Mesendoderm (in vitro differentiated cells): ENCODE measurements at regions not wholly inside any gene's neighbourhood (a gene's known extent, or its start where the extent isn't known, plus 50 kb on each side); places are given as distances from the start of the nearest gene placed in this dataset.
"Not testable (repeated sequence)": the region's sequence is repeated elsewhere in the genome, so short reads cannot be mapped to it uniquely, and the experiment has no call there.

Experiments
- DNase-seq: peaks from one replicate; pipeline ENCODE4 v3.0.0; 2013
- H2AK5ac ChIP-seq: 2 replicates; pipeline ENCODE4 v1.6.1; 2013; ENCODE audit warnings: low read length, inconsistent platforms
- H2BK120ac ChIP-seq: 2 replicates; pipeline ENCODE4 v1.6.1; 2013; ENCODE audit warnings: low read depth, mild to moderate bottlenecking, low read length, moderate library complexity, mixed read lengths
- H2BK15ac ChIP-seq: replicated peaks from 2 replicates; pipeline ENCODE4 v1.6.1; 2013; ENCODE audit warnings: low read depth, mild to moderate bottlenecking, moderate library complexity
- H2BK5ac ChIP-seq: 2 replicates; pipeline ENCODE4 v1.6.1; 2013; ENCODE audit warnings: low read length, inconsistent platforms
- H3K18ac ChIP-seq: 2 replicates; pipeline ENCODE4 v1.6.1; 2013; ENCODE audit warnings: mild to moderate bottlenecking, low read length, mixed read lengths
- H3K23ac ChIP-seq: one replicate; pipeline ENCODE4 v1.6.1; 2013; ENCODE audit warnings: low read length
- H3K27ac ChIP-seq: 2 replicates; pipeline ENCODE4 v1.5.1; 2013; ENCODE audit warnings: low read depth, mild to moderate bottlenecking, inconsistent platforms, low read length, moderate library complexity
- H3K27me3 ChIP-seq: 2 replicates; pipeline ENCODE4 v1.6.1; 2013; ENCODE audit warnings: low read length, control low read depth, mild to moderate bottlenecking, inconsistent platforms; ENCODE audit not compliant: insufficient read depth, poor library complexity
- H3K36me3 ChIP-seq: 2 replicates; pipeline ENCODE4 v1.6.1; 2013; ENCODE audit warnings: low read length, inconsistent platforms; ENCODE audit not compliant: control insufficient read depth, insufficient read depth
- H3K4ac ChIP-seq: one replicate; pipeline ENCODE4 v1.6.1; 2013; ENCODE audit warnings: low read depth, mild to moderate bottlenecking, low read length, moderate library complexity
- H3K4me1 ChIP-seq: 2 replicates; pipeline ENCODE4 v1.6.1; 2013; ENCODE audit warnings: low read depth, low read length, inconsistent platforms; ENCODE audit not compliant: control insufficient read depth
- H3K4me2 ChIP-seq: 2 replicates; pipeline ENCODE4 v1.6.1; 2013; ENCODE audit warnings: low read length
- H3K4me3 ChIP-seq: 2 replicates; pipeline ENCODE4 v1.5.1; 2013; ENCODE audit warnings: mild to moderate bottlenecking, low read length
- H3K56ac ChIP-seq: one replicate; pipeline ENCODE4 v1.6.1; 2013; ENCODE audit warnings: low read length
- H3K79me1 ChIP-seq: 2 replicates; pipeline ENCODE4 v1.6.1; 2013; ENCODE audit warnings: low read length, inconsistent platforms
- H3K79me2 ChIP-seq: 2 replicates; pipeline ENCODE4 v1.6.1; 2013; ENCODE audit warnings: mild to moderate bottlenecking, low read length; ENCODE audit not compliant: control insufficient read depth, insufficient read depth
- H3K9ac ChIP-seq: 2 replicates; pipeline ENCODE4 v1.6.1; 2013; ENCODE audit warnings: low read length, inconsistent platforms
- H4K5ac ChIP-seq: one replicate; pipeline ENCODE4 v1.6.1; 2013; ENCODE audit warnings: low read length
- H4K8ac ChIP-seq: one replicate; pipeline ENCODE4 v1.6.1; 2013; ENCODE audit warnings: low read depth, mild to moderate bottlenecking, control low read depth, low read length, moderate library complexity
- WGBS: extraction: QIAGEN DNeasy Blood & Tissue Kit; methylation state at CpG from one replicate; pipeline ENCODE4 v1.1.7; 2013; ENCODE audit warnings: low lambda C conversion rate, missing lambda C conversion rate; ENCODE audit not compliant: insufficient coverage; ENCODE audit errors: extremely low coverage; 5-methylcytosine and 5-hydroxymethylcytosine counted together

- not testable (repeated sequence) for H2AK5ac ChIP-seq, H2BK120ac ChIP-seq, H3K23ac ChIP-seq, H3K4me2 ChIP-seq, H3K4me1 ChIP-seq, H3K56ac ChIP-seq, H3K27ac ChIP-seq, H4K8ac ChIP-seq, H2BK15ac ChIP-seq, H3K79me1 ChIP-seq, H3K27me3 ChIP-seq, H3K4me3 ChIP-seq, H3K36me3 ChIP-seq, H2BK5ac ChIP-seq, H3K4ac ChIP-seq, H4K5ac ChIP-seq, H3K18ac ChIP-seq, H3K79me2 ChIP-seq, H3K9ac ChIP-seq
- peak; percentile 31 for DNase-seq
- no CpG with 5 or more reads among the region's 4 CpGs for WGBS
Observed at GRCh38 chr2:41210030-41210429, 758.1 kb upstream of the SLC8A1 start.

GRCh38 chr2:41216978-41217377 lies 765.1 kb upstream of the SLC8A1 start:
- no peak overlapping the region for H2AK5ac ChIP-seq
- H3K79me1 ChIP-seq: no peaks in the 10 kb centered on the region
- H3K4ac ChIP-seq: no peak overlapping the region
- no peak for DNase-seq
- no peak overlapping the region for H3K4me3 ChIP-seq
- no peaks in the 10 kb centered on the region for H3K4me1 ChIP-seq
- no peak overlapping the region for H4K8ac ChIP-seq
- no peaks in the 10 kb centered on the region for H3K27me3 ChIP-seq
- WGBS: no CpG with 5 or more reads among the region's 1 CpG
- H3K27ac ChIP-seq: no peak overlapping the region
- no peak overlapping the region for H3K56ac ChIP-seq
- H2BK15ac ChIP-seq: no peak overlapping the region
- no peak overlapping the region for H4K5ac ChIP-seq
- no peak overlapping the region for H3K18ac ChIP-seq
- H3K9ac ChIP-seq: no peak overlapping the region
- H2BK120ac ChIP-seq: no peak overlapping the region
- no peak overlapping the region for H3K4me2 ChIP-seq
- H2BK5ac ChIP-seq: no peak overlapping the region
- H3K79me2 ChIP-seq: no peaks in the 10 kb centered on the region
- no peak overlapping the region for H3K23ac ChIP-seq
- no peaks in the 10 kb centered on the region for H3K36me3 ChIP-seq

GRCh38 chr2:41222593-41222992 lies 770.7 kb upstream of the SLC8A1 start:
- Histone ChIP-seq H2BK5ac (no peak overlapping the region), H3K9ac (no peak overlapping the region), H3K56ac (no peak overlapping the region), H3K4me2 (no peak overlapping the region), H3K4me3 (no peak overlapping the region), H4K5ac (no peak overlapping the region), H2BK15ac (no peak overlapping the region), H2BK120ac (no peak overlapping the region), H3K79me2 (no peaks in the 10 kb centered on the region), H3K4ac (no peak overlapping the region), H3K79me1 (no peaks in the 10 kb centered on the region), H3K4me1 (no peaks in the 10 kb centered on the region), H3K23ac (no peak overlapping the region), H3K36me3 (no peaks in the 10 kb centered on the region), H2AK5ac (no peak overlapping the region), H3K27ac (no peak overlapping the region), H4K8ac (no peak overlapping the region), H3K18ac (no peak overlapping the region), H3K27me3 (no peaks in the 10 kb centered on the region)
- no CpG with 5 or more reads among the region's 1 CpG for WGBS
- peak; percentile 6 for DNase-seq

- Histone ChIP-seq H3K79me1 (no peaks in the 10 kb centered on the region), H3K18ac (no peak overlapping the region), H3K4me1 (peaks cover 4% of the 10 kb centered on the region), H3K9ac (no peak overlapping the region), H4K5ac (no peak overlapping the region), H3K4me2 (no peak overlapping the region), H2BK15ac (no peak overlapping the region), H3K79me2 (no peaks in the 10 kb centered on the region), H3K36me3 (no peaks in the 10 kb centered on the region), H2BK5ac (no peak overlapping the region), H2BK120ac (no peak overlapping the region), H3K4ac (no peak overlapping the region), H3K27me3 (no peaks in the 10 kb centered on the region), H4K8ac (no peak overlapping the region), H3K23ac (no peak overlapping the region), H3K56ac (no peak overlapping the region), H3K4me3 (no peak overlapping the region), H3K27ac (no peak overlapping the region), H2AK5ac (no peak overlapping the region)
- DNase-seq: peak; percentile 24
- WGBS: no CpG with 5 or more reads among the region's 1 CpG
Observed at GRCh38 chr2:41234093-41234492, 782.2 kb upstream of the SLC8A1 start.

GRCh38 chr2:41241325-41242000 lies 789.6 kb upstream of the SLC8A1 start:
- no peak for DNase-seq
- no peak overlapping the region for H3K27ac ChIP-seq
- no peak overlapping the region for H4K5ac ChIP-seq
- no peak overlapping the region for H3K23ac ChIP-seq
- H3K56ac ChIP-seq: no peak overlapping the region
- H3K18ac ChIP-seq: no peak overlapping the region
- no peak overlapping the region for H3K4me2 ChIP-seq
- H3K27me3 ChIP-seq: no peaks in the 10 kb centered on the region
- H2BK15ac ChIP-seq: no peak overlapping the region
- no peak overlapping the region for H3K4ac ChIP-seq
- H4K8ac ChIP-seq: no peak overlapping the region
- H3K36me3 ChIP-seq: no peaks in the 10 kb centered on the region
- H3K79me1 ChIP-seq: no peaks in the 10 kb centered on the region
- no peak overlapping the region for H2BK5ac ChIP-seq
- H3K79me2 ChIP-seq: no peaks in the 10 kb centered on the region
- no peak overlapping the region for H3K4me3 ChIP-seq
- no peak overlapping the region for H2AK5ac ChIP-seq
- H3K4me1 ChIP-seq: no peaks in the 10 kb centered on the region
- WGBS: no CpG with 5 or more reads among the region's 4 CpGs
- no peak overlapping the region for H3K9ac ChIP-seq
- no peak overlapping the region for H2BK120ac ChIP-seq

- H3K27me3 ChIP-seq: no peaks in the 10 kb centered on the region
- H3K27ac ChIP-seq: no peak overlapping the region
- no peaks in the 10 kb centered on the region for H3K79me2 ChIP-seq
- H4K8ac ChIP-seq: no peak overlapping the region
- H4K5ac ChIP-seq: no peak overlapping the region
- no peak overlapping the region for H3K56ac ChIP-seq
- H3K4ac ChIP-seq: no peak overlapping the region
- no peak overlapping the region for H3K4me3 ChIP-seq
- no peak overlapping the region for H2BK120ac ChIP-seq
- H3K18ac ChIP-seq: no peak overlapping the region
- DNase-seq: no peak
- H2AK5ac ChIP-seq: no peak overlapping the region
- no peak overlapping the region for H3K23ac ChIP-seq
- no peaks in the 10 kb centered on the region for H3K36me3 ChIP-seq
- H3K4me1 ChIP-seq: no peaks in the 10 kb centered on the region
- H3K4me2 ChIP-seq: no peak overlapping the region
- WGBS: no CpG with 5 or more reads among the region's 4 CpGs
- H2BK15ac ChIP-seq: no peak overlapping the region
- no peak overlapping the region for H2BK5ac ChIP-seq
- no peak overlapping the region for H3K9ac ChIP-seq
- no peaks in the 10 kb centered on the region for H3K79me1 ChIP-seq
Observed at GRCh38 chr2:41242001-41242331, 790.1 kb upstream of the SLC8A1 start.
